NCI-H1694 (cell line): ENCODE measurements at regions not wholly inside any gene's neighbourhood (a gene's known extent, or its start where the extent isn't known, plus 50 kb on each side); places are given as distances from the start of the nearest gene placed in this dataset.
A peak's percentile ranks its signal among the peaks of the same experiment; 100 is the strongest.

Experiments used
- DNase-seq: peaks from one replicate; lab custom pipeline; 2025; lab: John Stamatoyannopoulos, UW

DNA sequence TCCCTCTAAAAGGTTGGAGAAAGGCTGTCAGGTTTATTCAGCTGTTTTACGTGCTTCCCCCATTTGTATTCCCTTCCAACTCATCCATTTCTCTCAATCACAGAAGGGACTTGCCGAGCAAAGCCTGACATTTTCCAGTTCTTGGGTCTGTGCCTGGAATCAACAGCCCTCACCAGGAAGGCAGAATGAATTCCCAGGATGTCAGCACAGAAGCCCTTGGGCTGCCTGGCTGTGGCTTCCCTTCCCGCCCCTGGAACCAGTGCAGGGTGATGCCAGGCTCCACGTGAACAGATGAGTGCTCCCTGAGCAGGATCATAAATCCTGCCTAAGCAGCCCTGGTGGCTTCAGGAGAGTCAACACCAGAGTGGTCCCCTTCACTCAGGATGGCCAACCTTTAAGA, 86.1 kb upstream of the CD83 start:
- peak; percentile 6 for DNase-seq

DNA sequence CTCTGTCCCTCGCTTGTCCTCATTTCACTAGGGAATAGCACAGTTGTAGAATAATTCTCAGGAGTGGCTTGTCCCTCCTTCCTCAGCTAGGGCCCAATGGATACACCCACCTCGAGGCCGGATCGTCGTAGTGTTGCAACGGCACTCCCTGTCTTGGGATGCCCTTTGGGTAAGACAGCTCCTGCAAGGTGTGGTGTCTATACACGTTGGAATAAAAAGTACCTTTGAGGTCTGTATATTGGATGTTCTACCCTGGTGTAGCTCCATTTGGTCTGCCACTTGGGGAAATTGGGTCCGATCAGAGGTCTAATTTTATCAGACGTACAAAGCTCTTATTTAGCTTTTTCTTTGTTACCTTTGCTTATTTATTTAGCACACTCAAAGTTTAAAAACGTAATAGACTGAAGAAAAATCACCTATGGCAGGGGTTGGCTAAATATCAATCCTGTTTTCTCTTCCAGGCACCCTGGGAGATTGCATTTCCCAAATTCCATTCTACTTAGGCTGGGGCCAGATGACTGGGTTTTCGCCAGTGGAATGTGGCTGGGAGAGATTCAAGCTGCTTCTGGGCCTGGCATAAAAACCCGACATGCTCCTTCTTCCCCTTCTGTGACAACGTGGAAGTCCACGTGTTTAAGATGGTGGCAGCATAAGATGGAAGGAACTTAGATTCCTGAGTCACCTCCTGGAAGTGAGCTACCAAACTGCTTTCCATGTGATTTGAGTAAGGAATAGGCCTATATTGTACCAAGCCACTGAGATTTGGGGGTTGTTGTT, 82.3 kb upstream of the CD83 start:
- DNase-seq: no peak

DNA sequence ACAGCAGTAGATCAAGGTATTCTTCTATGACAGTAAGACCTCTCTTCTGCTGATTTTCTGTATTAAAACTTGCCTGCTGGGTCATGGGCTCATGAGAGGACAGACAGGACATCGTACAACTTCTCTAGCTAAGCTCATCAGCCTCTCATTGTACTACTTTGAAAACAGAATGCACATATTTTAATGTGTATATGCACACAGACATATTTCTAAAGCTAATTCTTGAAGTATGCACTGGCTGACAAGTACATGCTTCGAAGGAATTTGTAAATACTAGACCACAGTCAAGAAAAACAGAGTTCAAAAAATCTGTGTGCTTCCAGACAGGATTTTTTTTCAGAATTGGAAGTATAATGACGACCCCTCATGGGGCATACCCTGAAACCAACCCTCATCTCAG, 81.7 kb upstream of the CD83 start:
- no peak for DNase-seq

DNA sequence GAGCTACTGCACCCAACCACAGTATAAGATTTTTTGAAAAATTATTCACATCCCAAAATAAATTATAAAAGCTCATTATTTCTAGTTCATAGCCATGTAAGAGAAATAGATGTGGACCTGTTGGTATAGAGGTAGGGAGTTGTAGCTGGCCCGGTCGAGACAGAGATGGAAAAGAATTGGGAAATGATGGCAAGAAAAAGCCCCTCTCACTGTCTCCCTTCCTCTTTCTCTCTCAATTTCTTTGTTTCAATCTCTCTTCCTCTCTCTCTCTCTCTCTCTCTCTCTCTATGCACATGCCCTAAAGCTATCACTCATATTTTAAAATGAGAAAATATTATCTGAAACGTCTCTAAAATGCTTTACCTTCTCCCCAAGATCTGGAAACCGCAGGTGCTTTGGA, 80.7 kb upstream of the CD83 start:
- DNase-seq: no peak

DNA sequence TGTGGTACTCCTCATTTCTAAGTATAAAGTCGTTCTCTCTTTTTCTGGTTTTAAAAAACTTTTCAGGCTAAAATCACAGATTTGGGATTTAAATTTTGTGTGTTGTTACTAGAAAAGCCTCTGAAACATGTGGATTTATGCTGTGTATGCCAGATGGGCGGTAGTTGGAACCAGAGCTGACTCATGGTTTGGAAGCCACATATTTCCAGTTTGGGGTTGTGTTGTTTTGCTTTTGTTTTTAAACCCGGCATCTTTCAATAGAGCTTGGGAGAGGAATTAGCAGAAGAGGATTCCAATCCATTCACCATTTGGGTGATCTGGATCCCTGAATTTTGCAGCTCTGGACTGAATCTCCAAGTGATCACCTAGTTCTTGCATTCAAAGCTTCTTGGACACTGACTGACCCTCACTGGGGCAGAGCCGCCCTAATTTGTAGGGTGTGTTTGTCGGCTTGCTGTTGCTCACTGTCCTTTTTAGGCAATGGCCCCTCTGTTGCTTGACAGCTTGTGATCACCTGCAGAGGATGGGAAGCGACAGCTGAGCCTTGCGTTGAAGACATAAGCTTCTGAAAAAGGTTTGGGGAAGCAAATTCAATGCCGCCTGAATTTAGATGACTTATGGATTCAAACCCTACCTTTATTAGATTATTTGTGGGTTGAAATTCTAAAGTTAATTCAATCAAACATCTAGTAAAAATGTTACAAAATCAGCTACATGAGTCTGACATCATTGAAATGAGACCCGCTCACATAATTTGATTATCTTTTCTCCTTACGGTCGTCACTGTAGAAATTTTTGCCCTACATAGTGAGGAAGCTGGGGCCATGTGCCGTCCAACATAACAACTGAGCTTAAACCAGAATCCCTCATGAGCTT, 79.9 kb upstream of the CD83 start:
- DNase-seq: peak; percentile 67

DNA sequence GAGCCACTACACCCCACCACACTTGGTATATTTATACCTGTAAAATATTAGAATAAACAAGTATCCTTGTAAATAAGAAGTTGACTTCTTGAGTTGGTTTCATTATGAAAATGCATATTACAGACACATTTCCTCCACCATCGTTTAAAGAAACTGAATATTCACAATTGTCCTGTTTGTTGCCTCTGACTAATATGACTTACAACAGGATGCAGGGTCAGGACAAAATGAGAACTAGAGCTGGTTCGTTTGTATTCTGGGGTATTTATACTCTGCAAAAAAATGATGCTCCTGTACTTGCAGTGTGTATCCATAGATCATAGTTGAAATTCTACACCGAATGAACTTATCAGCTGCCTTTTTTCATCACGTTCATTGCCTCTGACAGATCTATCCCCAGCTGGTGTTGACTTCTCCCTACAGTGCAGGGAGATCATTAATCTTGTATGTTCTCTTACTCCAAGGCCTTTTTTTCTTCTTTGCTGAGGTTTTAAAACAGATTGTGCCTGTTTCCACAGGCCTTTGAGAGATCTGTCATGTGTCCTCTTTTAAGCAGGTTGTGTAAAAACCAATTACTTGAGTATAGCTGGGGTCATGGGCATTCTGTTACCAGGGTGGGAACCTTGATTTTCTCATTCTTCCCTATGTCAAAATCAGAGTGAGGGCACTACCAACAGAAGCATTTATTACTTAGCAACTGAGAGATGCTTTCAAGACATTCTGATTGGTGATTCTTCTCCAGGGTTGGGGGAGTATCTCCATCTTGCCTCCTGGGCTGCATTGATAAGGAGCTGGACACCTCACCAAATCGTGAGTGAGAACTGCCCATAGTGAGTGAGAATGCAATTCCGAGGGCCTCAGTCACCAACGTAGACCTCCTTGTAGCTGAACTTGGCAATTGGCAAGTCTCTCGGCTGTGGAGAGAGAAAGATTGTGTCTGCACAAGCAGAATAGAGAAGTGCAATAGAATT, 78.8 kb upstream of the CD83 start:
- peak; percentile 72 for DNase-seq

DNA sequence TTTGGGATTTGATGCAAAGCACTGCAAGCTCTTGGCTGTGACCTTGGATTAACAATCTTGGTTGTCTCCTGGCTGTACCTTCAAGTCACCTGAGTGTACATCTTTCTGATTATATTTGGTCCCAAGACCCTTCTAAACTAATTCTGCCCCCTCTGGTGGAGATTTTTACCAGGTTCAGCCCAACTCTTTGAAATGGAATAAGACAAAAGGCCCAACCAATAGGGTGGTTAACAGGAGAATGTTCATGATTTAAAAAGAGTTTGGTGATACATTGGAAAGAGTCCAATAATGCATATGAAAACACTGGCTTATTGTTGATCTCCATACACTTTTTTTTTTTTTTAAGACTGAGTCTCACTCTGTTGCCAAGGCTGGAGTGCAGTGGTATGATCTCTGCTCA, 77.5 kb upstream of the CD83 start:
- DNase-seq: no peak

DNA sequence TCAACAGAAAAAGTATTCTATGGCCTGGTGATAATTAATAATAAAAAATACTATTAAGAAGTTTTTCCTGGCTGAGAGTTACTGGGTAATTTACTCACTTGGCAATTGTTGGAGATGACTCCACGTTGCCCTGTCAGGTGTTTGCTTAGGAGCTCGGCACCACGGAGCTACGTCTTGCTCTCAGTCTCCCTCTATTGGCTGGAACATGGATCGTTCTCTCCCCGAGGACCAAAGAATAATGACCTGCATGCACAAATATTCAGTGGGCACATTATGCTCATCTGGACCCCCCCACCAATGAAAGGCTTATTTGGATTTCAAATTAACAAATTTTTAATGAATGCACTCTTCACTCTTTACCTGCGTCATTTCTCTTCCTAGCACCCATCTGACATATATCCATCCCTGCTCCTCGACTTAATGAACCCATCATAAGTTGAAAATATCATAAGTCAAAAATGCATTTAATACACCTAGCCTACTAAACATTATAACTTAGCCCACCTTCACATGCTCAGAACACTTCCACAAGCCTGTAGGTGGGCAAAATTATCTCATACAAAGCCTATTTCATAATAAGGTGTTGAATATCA, 71.0 kb upstream of the CD83 start:
- DNase-seq: peak; percentile 51

DNA sequence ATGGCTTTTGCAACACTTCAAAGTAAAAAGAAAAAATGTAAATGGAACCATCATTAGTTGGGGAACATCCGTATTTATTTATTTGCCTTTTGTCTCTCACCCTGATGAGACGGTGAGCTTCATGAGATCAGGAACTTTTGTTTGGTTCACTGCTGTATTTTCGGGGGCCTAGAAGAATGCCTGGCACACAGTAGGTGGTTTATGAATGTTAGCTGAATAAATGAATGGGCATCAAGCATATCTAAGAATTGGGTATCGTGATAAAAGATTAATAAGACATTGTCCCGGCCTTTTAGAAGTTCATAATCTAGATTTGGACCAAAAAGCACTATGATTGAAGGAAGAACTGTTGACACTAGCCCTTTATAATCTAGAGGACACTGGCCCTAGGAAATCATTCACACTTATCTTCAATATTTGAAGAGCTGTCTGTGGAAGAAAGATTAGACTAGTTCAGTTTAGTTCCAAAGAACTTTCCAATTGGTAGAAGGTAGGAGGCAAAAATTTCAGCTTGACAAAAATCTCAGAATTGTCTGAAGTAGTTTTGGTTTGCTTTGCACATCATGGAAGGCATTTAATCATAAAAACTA, 70.3 kb upstream of the CD83 start:
- no peak for DNase-seq

DNA sequence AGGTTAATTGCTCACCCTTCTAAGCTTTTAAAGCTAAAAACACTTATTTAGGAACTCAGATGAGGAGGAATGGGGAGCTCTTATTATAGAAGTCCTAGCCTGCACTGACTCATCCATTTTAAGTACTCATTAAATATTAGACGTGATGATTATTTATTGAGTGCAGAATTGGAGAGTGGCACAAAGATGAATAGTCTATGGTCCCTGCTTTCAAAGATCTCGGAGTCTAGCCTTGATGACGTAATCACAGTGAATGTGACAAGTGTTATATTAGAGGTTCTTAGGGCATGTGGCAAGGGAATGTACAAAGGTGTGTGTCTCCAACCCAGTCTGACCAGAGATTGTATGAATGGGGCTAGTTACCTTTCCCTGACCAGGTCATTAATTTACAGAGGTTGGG, 68.7 kb upstream of the CD83 start:
- DNase-seq: no peak

DNA sequence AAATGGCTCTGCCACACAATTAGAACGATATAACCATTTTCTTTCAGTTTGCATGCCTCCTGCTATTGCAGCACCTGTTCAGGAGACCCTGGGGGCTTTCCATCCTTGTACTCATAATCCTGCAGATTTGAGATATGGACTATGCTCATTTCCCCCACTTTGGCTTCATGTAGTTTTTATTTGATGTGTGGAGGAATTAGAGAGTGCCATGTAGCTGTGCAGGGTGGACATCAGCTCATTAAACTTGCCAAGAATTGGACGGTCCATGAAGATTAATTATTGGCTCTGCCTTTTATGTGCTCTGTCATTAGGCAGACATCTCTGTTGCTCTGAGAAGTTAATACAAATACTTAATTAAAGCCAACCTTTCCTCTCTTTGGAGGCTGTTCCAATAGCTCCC, 66.2 kb upstream of the CD83 start:
- DNase-seq: no peak

DNA sequence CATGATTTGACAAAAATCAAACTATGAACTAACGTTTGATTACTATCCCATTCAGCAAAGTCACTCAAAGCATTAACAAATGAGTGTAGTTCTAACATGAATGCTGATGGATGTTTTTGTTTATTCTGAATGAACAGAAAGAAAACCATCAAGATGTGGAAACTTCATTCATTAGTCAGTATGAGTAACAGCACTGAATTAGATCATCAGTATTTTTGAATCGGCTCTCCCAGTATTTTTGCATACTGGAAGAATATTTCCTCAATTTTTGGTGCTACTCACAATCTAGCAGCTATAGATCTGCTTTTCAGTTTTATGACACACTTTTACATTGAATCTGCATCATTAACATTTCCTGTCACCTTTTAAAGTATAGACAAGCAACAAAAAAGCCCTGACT, 63.8 kb upstream of the CD83 start:
- no peak for DNase-seq

DNA sequence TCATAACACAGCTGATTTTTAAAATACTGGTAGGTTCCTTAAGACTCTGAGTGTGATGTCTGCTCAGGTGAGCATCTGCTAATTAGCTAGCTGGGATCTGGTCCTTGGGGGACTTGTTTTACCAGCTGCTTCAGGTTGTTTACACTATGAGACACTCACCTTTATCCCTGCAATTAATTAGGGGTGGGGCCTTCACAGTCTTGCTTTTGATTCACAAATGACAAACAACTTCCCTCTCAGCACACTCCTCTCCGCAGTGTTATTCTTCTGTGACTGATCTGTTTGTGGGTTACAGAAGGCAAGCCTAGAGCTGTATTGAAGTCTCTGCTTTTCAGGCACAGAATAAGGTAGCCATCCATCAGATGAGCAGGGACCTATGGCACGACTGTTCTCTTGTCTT, 62.0 kb upstream of the CD83 start:
- DNase-seq: no peak

DNA sequence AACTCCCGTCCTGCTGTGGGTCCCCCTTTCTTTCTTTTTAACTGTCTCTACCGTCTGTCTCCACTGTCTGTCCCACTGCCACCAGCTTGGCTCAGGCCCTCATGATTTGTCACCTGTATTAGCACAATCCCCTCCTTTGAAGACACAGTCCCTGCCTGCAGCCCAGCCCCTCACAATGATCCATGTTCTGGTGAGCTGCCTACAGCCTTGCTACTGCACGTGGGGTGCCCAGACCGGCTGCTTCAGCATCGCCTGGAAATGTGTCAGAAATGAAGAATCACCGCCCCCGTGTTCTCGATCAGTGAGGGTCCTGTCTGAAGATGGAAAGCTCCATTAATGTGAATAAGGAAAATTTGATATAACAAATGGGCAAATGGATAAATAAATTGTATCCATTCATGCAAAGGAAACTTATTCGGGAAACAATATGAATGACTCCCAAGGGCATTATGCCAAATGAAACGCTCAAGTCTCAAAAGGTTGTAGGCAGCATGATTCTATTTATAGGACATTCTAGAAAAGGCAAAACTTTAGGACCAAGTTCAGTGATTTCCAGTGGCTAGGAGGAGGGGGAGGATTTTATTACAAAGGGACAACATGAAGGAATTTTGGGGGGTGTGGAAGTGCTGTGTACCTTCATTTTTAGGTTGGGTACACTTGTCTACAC, 59.4 kb upstream of the CD83 start:
- DNase-seq: no peak

DNA sequence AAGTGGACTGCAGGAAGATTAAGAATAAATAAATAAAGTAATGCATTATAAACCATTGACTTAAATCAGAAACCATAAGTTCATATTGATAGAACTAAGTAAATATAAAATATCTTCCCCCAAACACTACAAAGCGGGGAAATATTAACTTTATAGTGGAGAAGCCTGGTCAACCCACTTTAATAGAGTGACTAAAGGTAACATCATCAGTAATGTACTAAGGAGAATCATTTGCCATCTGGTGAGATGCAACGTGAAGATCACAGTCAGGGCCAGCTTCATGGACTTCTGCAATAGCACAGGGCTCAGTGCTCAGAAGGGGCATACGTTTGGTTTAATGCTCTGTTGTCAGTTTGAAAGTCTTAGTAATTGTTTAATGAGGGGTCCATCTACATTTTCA, 58.8 kb upstream of the CD83 start:
- no peak for DNase-seq

DNA sequence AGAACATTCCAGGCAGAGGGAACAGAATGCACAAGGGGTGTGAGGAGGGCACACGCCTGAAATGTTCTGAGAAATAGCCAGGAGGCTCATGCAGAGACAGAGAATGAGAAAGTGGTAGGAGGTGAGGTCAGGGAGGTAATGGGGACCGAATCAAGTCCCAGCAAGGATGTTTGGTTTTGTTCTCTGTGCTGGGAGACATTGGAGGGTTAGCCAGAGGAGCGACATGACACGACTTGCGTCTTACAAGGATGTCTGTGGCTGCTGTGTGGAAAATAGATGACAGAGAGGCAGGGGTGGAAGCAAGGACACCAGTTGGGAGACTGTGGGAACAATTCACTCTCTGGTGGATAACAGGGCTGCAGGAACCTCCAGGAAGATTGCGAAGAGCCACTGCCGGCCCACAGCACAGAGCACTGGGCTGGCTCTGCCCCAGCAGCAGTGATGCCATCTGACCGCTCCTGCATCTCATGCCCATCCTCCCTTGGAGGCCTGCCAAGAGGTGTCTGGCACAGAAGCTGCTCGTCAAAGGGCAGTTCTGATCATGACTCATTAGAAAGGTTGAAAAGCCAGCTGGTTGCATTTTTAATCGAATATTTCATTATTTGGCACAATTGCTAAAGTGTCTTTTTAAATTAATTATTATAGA, 57.7 kb upstream of the CD83 start:
- DNase-seq: peak; percentile 33

DNA sequence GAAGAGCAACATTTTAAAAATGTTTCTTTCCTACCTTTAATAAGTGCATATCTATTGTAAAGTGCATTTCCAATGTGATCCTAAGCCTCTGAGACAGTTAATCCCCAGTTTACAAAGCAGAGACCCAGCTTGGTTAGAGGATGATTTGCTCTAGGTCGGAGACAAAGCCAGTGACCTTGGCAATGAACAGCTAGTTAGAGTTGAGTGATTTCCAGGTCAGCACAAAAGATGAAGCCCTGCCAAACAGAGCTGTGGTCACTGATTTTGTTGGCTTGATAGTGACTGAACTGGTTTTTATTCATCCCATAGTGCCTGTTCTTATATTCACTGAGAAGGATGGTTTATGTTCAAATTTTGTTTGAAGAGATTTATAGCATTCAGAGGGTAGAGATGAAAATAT, 56.6 kb upstream of the CD83 start:
- no peak for DNase-seq

DNA sequence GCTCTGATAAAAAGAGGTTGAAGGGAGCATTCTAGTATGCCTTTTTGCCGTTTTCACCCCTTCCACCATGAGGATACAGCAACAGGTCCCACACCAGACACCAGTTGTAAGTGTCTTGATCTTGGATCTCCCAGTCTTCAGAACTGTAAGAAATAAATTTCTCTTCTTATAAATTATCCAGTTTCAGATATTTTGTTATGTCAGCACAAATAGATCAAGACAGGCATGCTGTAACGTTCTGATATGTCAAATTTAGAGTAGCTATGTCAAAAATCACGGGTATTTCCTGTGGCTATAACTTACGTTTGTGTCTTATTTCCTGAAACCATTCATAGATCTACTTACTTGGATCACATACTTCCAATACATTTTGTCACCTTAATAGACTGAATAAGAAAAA, 55.9 kb upstream of the CD83 start:
- DNase-seq: no peak

DNA sequence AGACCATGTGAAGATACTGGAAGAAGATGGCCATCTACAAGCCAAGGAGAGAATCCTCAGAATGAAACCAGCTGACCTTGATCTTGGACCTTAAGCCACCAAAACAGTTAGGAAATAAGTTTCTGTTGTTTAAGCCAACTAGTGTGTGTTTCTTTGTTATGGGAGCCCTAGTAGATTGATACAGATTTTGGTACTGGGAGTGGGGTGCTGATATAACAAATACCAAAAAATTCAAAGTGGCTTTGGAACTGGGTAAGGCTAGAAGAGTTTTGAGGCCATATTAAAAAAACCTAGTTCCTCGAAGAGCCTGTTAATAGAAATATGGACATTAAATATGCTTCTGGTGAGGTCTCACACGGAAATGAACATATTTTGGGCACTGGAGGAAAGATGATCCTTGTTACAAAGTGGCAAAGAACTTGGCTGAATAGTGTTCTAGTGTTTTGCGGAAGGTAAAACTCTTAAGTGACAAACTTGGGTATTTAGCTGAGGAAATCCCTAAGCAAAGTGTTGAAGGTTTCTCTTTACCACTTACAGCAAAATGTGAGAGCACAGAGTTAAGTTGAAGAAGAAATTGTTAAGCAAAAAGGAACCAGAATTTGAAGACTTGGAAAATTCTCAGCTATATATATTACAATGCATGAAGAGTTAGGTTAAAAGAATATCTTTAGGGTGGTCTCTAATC, 55.1 kb upstream of the CD83 start:
- DNase-seq: no peak

DNA sequence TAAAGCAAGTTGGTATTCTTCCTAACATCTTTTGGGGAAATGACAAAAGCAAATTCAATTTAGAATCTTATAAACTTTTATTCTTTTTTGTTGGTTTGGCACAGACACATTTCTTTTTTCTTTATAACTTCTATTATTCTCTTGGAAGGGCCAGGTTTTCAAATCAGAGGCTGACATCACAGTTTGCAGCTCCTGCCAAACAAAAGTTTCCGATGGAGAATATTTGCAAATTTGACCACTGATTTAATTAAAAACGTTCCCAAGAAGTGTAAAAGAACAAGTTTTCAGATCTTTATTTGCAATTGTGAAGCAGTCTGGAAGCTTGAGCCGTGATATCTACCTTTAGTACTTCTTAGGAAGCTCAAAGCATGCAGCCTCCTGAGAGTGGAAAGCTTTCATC, 53.8 kb upstream of the CD83 start:
- DNase-seq: no peak
